GM13976 (cell line): ENCODE measurements at regions not wholly inside any gene's neighbourhood (a gene's known extent, or its start where the extent isn't known, plus 50 kb on each side); places are given as distances from the start of the nearest gene placed in this dataset.

Source experiments
- DNase-seq: peaks from one replicate; pipeline ENCODE4 v3.0.0; 2012; ENCODE audit warnings: low spot score
- in situ Hi-C: fragments of 300-500 bp; cut with MboI; formaldehyde crosslinking; loops from one replicate; pipeline ENCODE4 v1.12.0; 2022; ENCODE audit warnings: low sequenced_read_pairs, mixed read lengths, inconsistent platforms; ENCODE audit not compliant: unreplicated experiment
- TF ChIP-seq, protein P1 (sequence below): IDR thresholded peaks from 2 replicates; pipeline ENCODE4 v1.5.1; 2012; ENCODE audit warnings: borderline replicate concordance, mild to moderate bottlenecking; ENCODE audit not compliant: insufficient read depth; ENCODE audit errors: extremely low read depth, missing control alignments, control extremely low read depth

DNA sequence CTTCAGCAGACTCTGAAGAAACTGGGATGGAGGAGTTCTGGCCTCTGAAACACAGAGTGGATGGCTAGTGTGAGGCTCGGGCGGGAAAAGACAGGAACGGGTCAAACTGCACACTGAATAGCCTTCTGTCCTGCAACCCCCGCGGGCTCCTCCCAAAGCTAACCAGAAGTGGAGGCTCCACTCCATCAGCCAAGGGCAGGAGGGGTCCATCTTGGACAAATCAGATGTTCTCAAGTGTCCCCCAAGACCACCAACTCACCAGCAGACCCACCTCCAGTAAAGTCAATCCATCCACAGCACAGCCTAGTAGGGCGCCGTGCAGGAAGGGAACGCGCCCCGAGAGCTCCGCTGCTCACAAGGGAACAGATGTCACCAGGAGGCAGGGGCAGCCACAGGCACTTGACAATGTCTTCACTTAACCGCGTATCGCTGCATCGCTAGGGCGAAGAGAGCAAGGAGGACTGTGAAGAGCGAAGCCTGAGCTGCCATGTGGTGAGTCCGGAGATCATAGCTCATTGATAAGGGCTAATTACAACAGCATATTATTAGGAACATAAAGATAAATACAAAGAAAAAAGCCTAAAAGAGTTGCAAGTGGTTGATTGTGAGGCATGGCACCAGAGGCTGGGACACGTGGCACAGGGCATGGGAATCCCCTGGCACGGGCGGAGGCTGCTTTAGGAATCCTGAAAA is 494.6 kb upstream of the MYT1L start:
- TF ChIP-seq, protein P1, sequence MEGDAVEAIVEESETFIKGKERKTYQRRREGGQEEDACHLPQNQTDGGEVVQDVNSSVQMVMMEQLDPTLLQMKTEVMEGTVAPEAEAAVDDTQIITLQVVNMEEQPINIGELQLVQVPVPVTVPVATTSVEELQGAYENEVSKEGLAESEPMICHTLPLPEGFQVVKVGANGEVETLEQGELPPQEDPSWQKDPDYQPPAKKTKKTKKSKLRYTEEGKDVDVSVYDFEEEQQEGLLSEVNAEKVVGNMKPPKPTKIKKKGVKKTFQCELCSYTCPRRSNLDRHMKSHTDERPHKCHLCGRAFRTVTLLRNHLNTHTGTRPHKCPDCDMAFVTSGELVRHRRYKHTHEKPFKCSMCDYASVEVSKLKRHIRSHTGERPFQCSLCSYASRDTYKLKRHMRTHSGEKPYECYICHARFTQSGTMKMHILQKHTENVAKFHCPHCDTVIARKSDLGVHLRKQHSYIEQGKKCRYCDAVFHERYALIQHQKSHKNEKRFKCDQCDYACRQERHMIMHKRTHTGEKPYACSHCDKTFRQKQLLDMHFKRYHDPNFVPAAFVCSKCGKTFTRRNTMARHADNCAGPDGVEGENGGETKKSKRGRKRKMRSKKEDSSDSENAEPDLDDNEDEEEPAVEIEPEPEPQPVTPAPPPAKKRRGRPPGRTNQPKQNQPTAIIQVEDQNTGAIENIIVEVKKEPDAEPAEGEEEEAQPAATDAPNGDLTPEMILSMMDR: no peak
- no peak for DNase-seq
- in situ Hi-C loops: no loop called here

DNA sequence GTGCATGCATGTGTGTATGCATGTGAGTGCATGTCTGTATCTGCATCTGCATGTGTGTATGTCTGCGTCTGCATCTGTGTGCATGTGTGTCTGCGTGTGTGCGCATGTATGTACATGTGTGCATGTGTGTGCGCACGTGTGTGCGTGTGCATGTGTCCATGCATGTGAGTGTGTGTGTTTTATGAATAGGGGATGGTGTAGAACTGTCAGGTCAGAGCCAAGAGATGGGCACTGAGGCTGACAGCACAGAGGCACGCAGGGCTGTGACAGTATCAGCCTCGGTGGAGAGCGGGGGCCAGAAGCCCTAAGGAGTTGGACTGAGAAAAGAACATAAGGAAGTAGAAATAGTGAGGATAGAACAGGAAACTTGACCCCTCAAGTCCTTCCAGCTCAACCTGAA is 494.0 kb upstream of the MYT1L start:
- DNase-seq: no peak
- TF ChIP-seq, protein P1: no peak
- in situ Hi-C loops: no loop called here

DNA sequence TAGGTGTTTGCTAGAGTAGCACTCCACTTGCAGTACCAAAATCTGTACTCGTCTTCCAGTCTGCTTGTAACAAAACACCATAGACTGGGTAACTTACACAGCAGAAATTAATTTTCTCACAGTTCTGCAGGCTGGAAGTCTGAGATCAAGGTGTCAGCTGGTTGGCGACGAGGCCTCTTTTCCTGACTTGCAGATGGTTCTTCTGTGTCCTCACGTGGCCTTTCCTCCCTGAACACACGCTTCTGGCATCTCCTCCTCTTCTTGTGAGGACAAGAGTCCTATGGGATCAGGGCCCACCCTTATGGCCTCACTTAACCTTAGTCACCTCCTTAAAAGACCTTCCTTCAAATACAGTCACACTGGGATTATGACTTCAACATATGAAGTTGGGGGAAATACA is 493.5 kb upstream of the MYT1L start:
- no peak for DNase-seq
- in situ Hi-C loops: no loop called here
- TF ChIP-seq, protein P1: no peak

DNA sequence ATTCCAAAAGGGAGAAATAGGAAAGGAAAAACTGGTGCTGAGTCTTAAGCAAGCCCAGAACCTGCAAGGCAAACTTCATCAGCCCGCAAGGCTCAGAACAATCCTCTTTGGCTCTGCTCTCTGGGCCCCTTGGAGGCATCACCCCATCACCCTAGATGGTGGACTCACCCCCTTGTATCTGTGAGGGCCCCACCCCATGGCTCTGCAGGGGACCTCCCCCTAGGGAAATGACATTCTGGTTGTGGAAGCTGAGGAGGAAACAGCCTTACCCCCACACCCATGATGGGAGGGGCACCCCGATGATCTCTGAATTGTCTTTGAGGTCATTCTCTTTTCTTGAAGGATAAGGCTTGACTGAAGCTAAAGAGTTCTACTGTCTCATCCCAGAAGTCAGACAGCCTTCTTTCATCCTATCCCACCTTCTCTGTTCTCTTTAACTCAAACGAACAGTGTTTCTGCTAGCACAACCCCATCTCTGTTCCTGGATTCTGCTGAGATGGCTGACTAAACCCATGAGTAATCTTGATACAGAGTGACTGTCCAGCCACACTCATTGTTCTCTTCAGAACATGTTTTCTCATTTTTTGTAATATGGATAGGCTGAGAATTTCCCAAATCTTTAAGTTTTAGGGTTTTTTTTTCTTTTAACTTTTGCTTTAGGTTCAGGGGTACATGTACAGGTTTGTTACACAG is 492.1 kb upstream of the MYT1L start:
- no peak for DNase-seq
- in situ Hi-C loops: no loop called here
- TF ChIP-seq, protein P1: no peak

DNA sequence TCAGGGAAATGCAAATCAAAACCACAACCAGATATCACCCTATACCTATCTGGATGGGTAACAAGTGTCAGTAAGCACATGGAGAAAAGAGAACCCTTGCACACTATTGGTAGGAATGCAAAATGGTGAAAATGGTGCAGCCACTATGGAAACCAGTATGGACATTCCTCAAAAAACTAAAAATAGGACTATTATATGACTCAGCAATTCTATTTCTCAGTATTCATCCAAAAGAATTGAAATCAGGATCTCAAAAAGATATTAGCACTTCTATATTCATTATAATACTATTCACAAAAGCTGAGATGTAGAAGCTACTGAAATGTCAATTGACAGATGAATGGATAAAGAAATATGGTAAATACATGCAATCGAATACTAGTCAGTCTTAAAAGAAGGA is 491.1 kb upstream of the MYT1L start:
- in situ Hi-C loops: no loop called here
- no peak for DNase-seq
- TF ChIP-seq, protein P1: no peak

DNA sequence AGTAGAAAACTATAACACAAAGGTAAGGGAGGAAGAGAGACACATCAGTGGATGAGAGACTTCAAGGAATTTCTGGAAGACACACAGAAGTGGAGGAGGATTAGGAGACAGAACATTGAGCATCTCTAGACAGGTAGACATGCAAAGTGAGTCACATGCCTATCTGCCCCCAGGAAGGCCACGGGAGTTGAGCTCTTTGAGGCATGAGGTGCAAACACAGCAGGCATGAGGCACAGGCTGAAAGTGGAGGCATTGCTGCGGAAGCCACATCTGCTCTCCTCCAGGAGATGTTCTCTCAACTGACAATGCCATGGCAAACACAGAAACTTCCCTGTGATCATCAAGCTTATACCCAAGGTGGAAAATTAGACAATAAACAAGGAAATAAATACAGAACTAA is 481.6 kb upstream of the MYT1L start:
- in situ Hi-C loops: no loop called here

More for the DNA sequence above, 481.6 kb upstream of the MYT1L start:
- DNase-seq: no peak
- TF ChIP-seq, protein P1: no peak
